Thoracic aorta (tissue), 2 donors: ENCODE measurements at regions not wholly inside any gene's neighbourhood (a gene's known extent, or its start where the extent isn't known, plus 50 kb on each side); places are given as distances from the start of the nearest gene placed in this dataset.
"Not testable (repeated sequence)": the region's sequence is repeated elsewhere in the genome, so short reads cannot be mapped to it uniquely, and the experiment has no call there.

Experiments used
- ATAC-seq: fragments of 150-250 bp; one replicate; pipeline ENCODE4 v1.8.0; 2017; ENCODE audit warnings: low read depth; ENCODE audit not compliant: insufficient number of reproducible peaks, low FRiP score
- DNase-seq: peaks from one replicate; pipeline ENCODE4 v3.0.0-alpha.2; 2020; ENCODE audit warnings: low spot score
- H3K27ac ChIP-seq, 2 donors: fragments of 200-600 bp; sonication (generic); 1 replicate in 1 of 2; 2 replicates in 1 of 2; pipeline ENCODE4 v1.5.1; 2016; ENCODE audit warnings: mild to moderate bottlenecking in 2 of 2, moderate library complexity in 2 of 2
- H3K27me3 ChIP-seq: fragments of 200-600 bp; sonication (generic); replicated peaks from 2 replicates; pipeline ENCODE4 v1.6.0; 2016; ENCODE audit warnings: mild to moderate bottlenecking; ENCODE audit not compliant: insufficient read depth
- H3K36me3 ChIP-seq: fragments of 200-600 bp; sonication (generic); one replicate; pipeline ENCODE4 v1.5.1; 2016
- H3K4me1 ChIP-seq, 2 donors: fragments of 200-600 bp; sonication (generic); 1 replicate in 1 of 2; 2 replicates in 1 of 2; pipeline versions ENCODE4 v1.5.1 to v1.6.0; 2016; ENCODE audit warnings: low read depth in 2 of 2, mild to moderate bottlenecking in 1 of 2; ENCODE audit not compliant: control insufficient read depth in 1 of 2
- H3K4me3 ChIP-seq: fragments of 200-600 bp; sonication (generic); 2 replicates; pipeline ENCODE4 v1.5.1; 2016; ENCODE audit warnings: mild to moderate bottlenecking
- H3K9me3 ChIP-seq: fragments of 200-600 bp; sonication (generic); 2 replicates; pipeline ENCODE4 v1.5.1; 2016
- TF ChIP-seq, protein P1 (sequence below): fragments of 200-600 bp; sonication (generic); IDR thresholded peaks from one replicate; pipeline ENCODE4 v1.5.1; 2019; ENCODE audit warnings: antibody characterized with exemption

GRCh38 chr13:39930544-39931444 is 275.3 kb downstream of the COG6 start:
- no peak overlapping the region for H3K4me3 ChIP-seq
- H3K4me1 ChIP-seq = no peaks in the 10 kb centered on the region
- ATAC-seq = no peak
- no peak overlapping the region for H3K27ac ChIP-seq
- DNase-seq = no peak
- H3K27me3 ChIP-seq = no peaks in the 10 kb centered on the region
- TF ChIP-seq, protein P1, sequence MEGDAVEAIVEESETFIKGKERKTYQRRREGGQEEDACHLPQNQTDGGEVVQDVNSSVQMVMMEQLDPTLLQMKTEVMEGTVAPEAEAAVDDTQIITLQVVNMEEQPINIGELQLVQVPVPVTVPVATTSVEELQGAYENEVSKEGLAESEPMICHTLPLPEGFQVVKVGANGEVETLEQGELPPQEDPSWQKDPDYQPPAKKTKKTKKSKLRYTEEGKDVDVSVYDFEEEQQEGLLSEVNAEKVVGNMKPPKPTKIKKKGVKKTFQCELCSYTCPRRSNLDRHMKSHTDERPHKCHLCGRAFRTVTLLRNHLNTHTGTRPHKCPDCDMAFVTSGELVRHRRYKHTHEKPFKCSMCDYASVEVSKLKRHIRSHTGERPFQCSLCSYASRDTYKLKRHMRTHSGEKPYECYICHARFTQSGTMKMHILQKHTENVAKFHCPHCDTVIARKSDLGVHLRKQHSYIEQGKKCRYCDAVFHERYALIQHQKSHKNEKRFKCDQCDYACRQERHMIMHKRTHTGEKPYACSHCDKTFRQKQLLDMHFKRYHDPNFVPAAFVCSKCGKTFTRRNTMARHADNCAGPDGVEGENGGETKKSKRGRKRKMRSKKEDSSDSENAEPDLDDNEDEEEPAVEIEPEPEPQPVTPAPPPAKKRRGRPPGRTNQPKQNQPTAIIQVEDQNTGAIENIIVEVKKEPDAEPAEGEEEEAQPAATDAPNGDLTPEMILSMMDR = no peak
- no peaks in the 10 kb centered on the region for H3K9me3 ChIP-seq
- no peaks in the 10 kb centered on the region for H3K36me3 ChIP-seq

DNA sequence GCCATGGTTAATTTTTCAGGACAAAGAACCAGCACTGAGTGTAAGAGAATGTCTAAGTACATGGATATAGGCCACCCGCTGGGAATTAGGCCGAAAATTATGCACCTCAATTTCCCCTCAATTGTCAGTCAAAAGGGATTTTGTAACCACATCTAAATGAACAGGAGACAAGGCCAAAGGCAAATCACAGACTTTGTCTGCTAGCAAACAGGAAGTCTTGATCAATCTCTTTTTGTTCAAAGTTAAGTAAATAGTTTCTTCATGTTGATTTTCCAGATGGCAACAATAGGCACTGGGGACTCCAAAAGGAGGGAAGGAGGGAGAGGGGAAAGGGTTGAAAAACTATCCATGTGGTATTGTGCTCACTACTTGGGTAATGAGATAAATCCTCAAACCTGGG is 276.0 kb downstream of the COG6 start:
- ATAC-seq (no peak), DNase-seq (no peak)
- TF ChIP-seq, protein P1 = no peak
- H3K27me3 ChIP-seq = no peaks in the 10 kb centered on the region
- no peaks in the 10 kb centered on the region for H3K9me3 ChIP-seq
- H3K4me1 ChIP-seq = no peaks in the 10 kb centered on the region
- H3K36me3 ChIP-seq = no peaks in the 10 kb centered on the region
- H3K27ac ChIP-seq = no peak overlapping the region
- H3K4me3 ChIP-seq = no peak overlapping the region

DNA sequence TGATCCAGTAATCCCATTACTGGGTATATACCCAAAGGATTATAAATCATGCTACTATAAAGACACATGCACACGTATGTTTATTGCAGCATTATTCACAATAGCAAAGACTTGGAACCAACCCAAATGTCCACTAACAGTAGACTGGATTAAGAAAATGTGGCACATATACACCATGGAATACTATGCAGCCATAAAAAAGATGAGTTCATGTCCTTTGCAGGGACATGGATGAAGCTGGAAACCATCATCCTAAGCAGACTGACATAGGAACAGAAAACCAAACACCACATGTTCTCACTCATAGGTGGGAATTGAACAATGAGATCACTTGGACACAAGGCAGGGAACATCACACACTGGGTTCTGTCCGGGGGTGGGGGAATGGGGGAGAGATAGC is 277.1 kb downstream of the COG6 start:
- not testable (repeated sequence) for H3K36me3 ChIP-seq, DNase-seq, ATAC-seq, H3K27me3 ChIP-seq, H3K4me1 ChIP-seq, H3K27ac ChIP-seq, H3K4me3 ChIP-seq, H3K9me3 ChIP-seq

DNA sequence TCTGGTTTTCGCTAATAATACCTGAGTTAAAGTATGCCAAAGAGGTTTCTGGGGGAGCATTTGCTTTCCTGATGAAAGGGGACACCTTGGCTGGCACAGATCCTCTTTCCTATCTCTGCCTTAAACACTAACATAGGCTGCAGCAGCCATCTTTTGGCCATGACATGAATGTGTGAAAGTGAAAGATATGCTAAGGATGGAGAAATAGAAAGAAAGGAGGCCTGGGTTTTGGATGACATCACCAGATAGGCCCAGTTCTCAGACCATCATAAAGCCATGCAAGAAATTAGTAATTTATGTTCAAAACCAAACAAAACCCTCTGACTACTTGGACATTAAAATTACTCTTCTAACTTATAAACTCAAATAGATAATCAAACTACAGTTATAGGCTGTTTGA is 279.7 kb downstream of the COG6 start:
- DNase-seq (no peak), ATAC-seq (no peak)
- no peaks in the 10 kb centered on the region for H3K27me3 ChIP-seq
- H3K36me3 ChIP-seq = no peaks in the 10 kb centered on the region
- H3K27ac ChIP-seq = no peak overlapping the region
- no peak overlapping the region for H3K4me3 ChIP-seq
- H3K4me1 ChIP-seq = no peaks in the 10 kb centered on the region
- TF ChIP-seq, protein P1 = no peak
- H3K9me3 ChIP-seq = no peaks in the 10 kb centered on the region

DNA sequence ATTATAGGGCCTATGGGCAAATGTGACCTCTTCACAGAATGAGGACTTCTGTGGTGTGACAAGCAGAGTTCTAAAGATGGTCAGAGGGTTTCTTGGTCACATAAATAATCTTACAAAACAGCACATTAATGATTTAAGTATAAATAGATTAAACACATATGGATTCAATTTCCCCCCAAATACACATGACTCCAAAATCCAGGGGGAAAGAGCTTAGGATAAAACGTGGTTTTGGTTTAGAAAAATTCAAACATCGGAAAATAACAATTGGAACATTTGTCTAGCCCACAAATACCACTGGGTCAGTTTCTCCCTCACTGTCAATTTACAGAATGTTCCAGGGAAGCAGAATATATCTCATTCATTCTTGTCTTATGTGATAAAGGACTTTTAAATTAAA is 283.1 kb downstream of the COG6 start:
- DNase-seq = no peak
- TF ChIP-seq, protein P1 = no peak
- no peaks in the 10 kb centered on the region for H3K27me3 ChIP-seq
- H3K9me3 ChIP-seq = no peaks in the 10 kb centered on the region
- no peak for ATAC-seq
- H3K36me3 ChIP-seq = no peaks in the 10 kb centered on the region
- H3K4me3 ChIP-seq = no peak overlapping the region
- H3K4me1 ChIP-seq = no peaks in the 10 kb centered on the region
- no peak overlapping the region for H3K27ac ChIP-seq
